H1 (cell line): ENCODE measurements at regions not wholly inside any gene's neighbourhood (a gene's known extent, or its start where the extent isn't known, plus 50 kb on each side); places are given as distances from the start of the nearest gene placed in this dataset.

Experiments used
- CTCF ChIA-PET: fragments of 300-600 bp; sonication (Branson Sonifier 250); formaldehyde crosslinking; loops from one replicate; lab custom pipeline; 2021; ENCODE audit not compliant: partially characterized antibody; lab: Charles Lee
- POLR2A ChIA-PET: fragments of 300-600 bp; sonication (Branson Sonifier 250); formaldehyde crosslinking; loops from one replicate; lab custom pipeline; 2021; ENCODE audit warnings: inconsistent platforms; ENCODE audit not compliant: partially characterized antibody; lab: Charles Lee
- DNase-seq, 2 experiments: peaks; one replicate each; pipeline versions ENCODE4 v3.0.0 to v3.0.0-alpha.2; 2010 to 2022; ENCODE audit warnings: low spot score in 2 of 2, low read depth in 1 of 2, mixed read lengths in 1 of 2
- FAIRE-seq: peaks from 2 replicates; lab custom pipeline; 2011; peaks lifted over from hg19 to GRCh38; lab: Jason Lieb, UNC
- H2AFZ ChIP-seq: 2 replicates; pipeline ENCODE4 v1.8.1; 2012; ENCODE audit warnings: low read length, inconsistent platforms
- H2AK5ac ChIP-seq: 2 replicates; pipeline ENCODE4 v1.6.1; 2013; ENCODE audit warnings: low read depth, low read length
- H2BK120ac ChIP-seq: replicated peaks from 2 replicates; pipeline ENCODE3; 2013; ENCODE audit warnings: low read depth, low read length, inconsistent platforms
- H2BK12ac ChIP-seq: 2 replicates; pipeline ENCODE4 v1.6.1; 2013; ENCODE audit warnings: low read depth, low read length
- H2BK15ac ChIP-seq: 2 replicates; pipeline ENCODE4 v1.6.1; 2013; ENCODE audit warnings: low read length
- H2BK20ac ChIP-seq: 2 replicates; pipeline ENCODE4 v1.6.1; 2013; ENCODE audit warnings: low read length
- H2BK5ac ChIP-seq: 2 replicates; pipeline ENCODE4 v1.6.1; 2013; ENCODE audit warnings: low read depth, low read length
- H3K14ac ChIP-seq: 2 replicates; pipeline ENCODE4 v1.6.1; 2013; ENCODE audit warnings: inconsistent platforms; ENCODE audit not compliant: insufficient read length
- H3K18ac ChIP-seq: 2 replicates; pipeline ENCODE4 v1.6.1; 2013; ENCODE audit warnings: low read length; ENCODE audit errors: extremely low read depth
- H3K23ac ChIP-seq: 2 replicates; pipeline ENCODE4 v1.6.1; 2013; ENCODE audit warnings: inconsistent platforms; ENCODE audit not compliant: insufficient read length
- H3K23me2 ChIP-seq: 2 replicates; pipeline ENCODE4 v1.6.1; 2013; ENCODE audit warnings: low read depth, low read length
- H3K27ac ChIP-seq: 2 replicates; pipeline ENCODE4 v1.6.1; 2011; ENCODE audit warnings: low read depth, low read length, inconsistent platforms
- H3K27me3 ChIP-seq, 4 experiments: replicated peaks in 1 of 4; 1 replicate in 1 of 4; 2 replicates in 3 of 4; pipeline versions ENCODE4 v1.6.1 to v1.8.1; 2011 to 2013; ENCODE audit warnings: low read length in 3 of 4, mild to moderate bottlenecking in 3 of 4, inconsistent platforms in 2 of 4, mixed read lengths in 2 of 4, moderate library complexity in 1 of 4; ENCODE audit not compliant: control insufficient read depth in 3 of 4, insufficient read depth in 3 of 4; ENCODE audit errors: extremely low read depth in 1 of 4
- H3K36me3 ChIP-seq, 4 experiments: 2 replicates each; pipeline versions ENCODE4 v1.6.1 to v1.8.1; 2011 to 2013; ENCODE audit warnings: mild to moderate bottlenecking in 4 of 4, low read length in 3 of 4, moderate library complexity in 2 of 4, control low read depth in 1 of 4, inconsistent platforms in 1 of 4; ENCODE audit not compliant: insufficient read depth in 4 of 4, control insufficient read depth in 2 of 4
- H3K4ac ChIP-seq: replicated peaks from 2 replicates; pipeline ENCODE3; 2013; ENCODE audit warnings: low read length, low read depth, mixed read lengths, inconsistent platforms; ENCODE audit not compliant: insufficient read length
- H3K4me1 ChIP-seq, 4 experiments: replicated peaks in 1 of 4; 1 replicate in 1 of 4; 2 replicates in 3 of 4; pipeline versions ENCODE4 v1.6.1 to v1.8.1; 2011 to 2013; ENCODE audit warnings: low read length in 3 of 4, inconsistent platforms in 2 of 4, mixed read lengths in 1 of 4; ENCODE audit not compliant: insufficient read depth in 4 of 4, control insufficient read depth in 3 of 4
- H3K4me2 ChIP-seq, 2 experiments: 2 replicates each; pipeline versions ENCODE4 v1.6.1 to v1.8.1; 2011 to 2013; ENCODE audit warnings: low read depth in 2 of 2, low read length in 2 of 2, control low read depth in 1 of 2, inconsistent platforms in 1 of 2, mild to moderate bottlenecking in 1 of 2; ENCODE audit not compliant: insufficient read depth in 1 of 2
- H3K4me3 ChIP-seq, 4 experiments: fragments of 200-600, 300-600 bp in 1 of 4; sonication (generic), shearing (Covaris generic), sonication (Bioruptor Twin) in 1 of 4; 2 replicates each; pipeline versions ENCODE4 v1.5.1 to v1.8.1; 2011 to 2016; ENCODE audit warnings: low read length in 4 of 4, low read depth in 3 of 4, control low read depth in 2 of 4, inconsistent platforms in 2 of 4, mild to moderate bottlenecking in 2 of 4, mixed read lengths in 1 of 4, moderate library complexity in 1 of 4; ENCODE audit not compliant: insufficient read depth in 2 of 4; ENCODE audit errors: extremely low read depth in 1 of 4
- H3K56ac ChIP-seq: replicated peaks from 2 replicates; pipeline ENCODE3; 2013; ENCODE audit warnings: low read depth, mild to moderate bottlenecking, mixed read lengths, low read length, inconsistent platforms; ENCODE audit not compliant: insufficient read length
- H3K79me1 ChIP-seq: 2 replicates; pipeline ENCODE4 v1.6.1; 2013; ENCODE audit warnings: low read depth, low read length, control low read depth
- H3K79me2 ChIP-seq, 2 experiments: 2 replicates each; pipeline versions ENCODE4 v1.6.1 to v1.8.1; 2012 to 2013; ENCODE audit warnings: low read length in 2 of 2, mild to moderate bottlenecking in 2 of 2, inconsistent platforms in 1 of 2; ENCODE audit not compliant: insufficient read depth in 2 of 2, control insufficient read depth in 1 of 2
- H3K9ac ChIP-seq, 4 experiments: replicated peaks in 1 of 4; 1 replicate in 1 of 4; 2 replicates in 3 of 4; pipeline versions ENCODE4 v1.6.1 to v1.8.1; 2011 to 2013; ENCODE audit warnings: low read depth in 3 of 4, low read length in 3 of 4, control low read depth in 2 of 4, mild to moderate bottlenecking in 2 of 4, moderate library complexity in 2 of 4, inconsistent platforms in 1 of 4; ENCODE audit errors: extremely low read depth in 1 of 4
- H3K9me3 ChIP-seq, 2 experiments: 2 replicates each; pipeline versions ENCODE4 v1.6.1 to v1.8.1; 2012 to 2013; ENCODE audit warnings: mild to moderate bottlenecking in 2 of 2, moderate library complexity in 2 of 2, control low read depth in 1 of 2, inconsistent platforms in 1 of 2, low read depth in 1 of 2, low read length in 1 of 2, mixed read lengths in 1 of 2; ENCODE audit not compliant: insufficient read depth in 2 of 2
- H4K20me1 ChIP-seq, 2 experiments: replicated peaks in 1 of 2; 2 replicates each; pipeline versions ENCODE3 to v1.8.1; 2011 to 2013; ENCODE audit warnings: inconsistent platforms in 2 of 2, low read length in 2 of 2, mild to moderate bottlenecking in 1 of 2; ENCODE audit not compliant: insufficient read depth in 2 of 2, control insufficient read depth in 1 of 2
- H4K5ac ChIP-seq: 2 replicates; pipeline ENCODE4 v1.6.1; 2013; ENCODE audit warnings: low read length, low read depth, mixed read lengths, inconsistent platforms; ENCODE audit not compliant: insufficient read length
- H4K8ac ChIP-seq: 2 replicates; pipeline ENCODE4 v1.8.0; 2013; ENCODE audit warnings: mild to moderate bottlenecking, moderate library complexity, low read length, inconsistent platforms; ENCODE audit not compliant: insufficient read depth; ENCODE audit errors: extremely low read depth
- H4K91ac ChIP-seq: replicated peaks from 2 replicates; pipeline ENCODE3; 2013; ENCODE audit warnings: low read length, mixed read lengths, inconsistent platforms; ENCODE audit not compliant: insufficient read length
- BACH1 ChIP-seq: IDR thresholded peaks from 2 replicates; pipeline ENCODE4 v1.6.1; 2012; ENCODE audit warnings: low read length, improper control_type of control experiment
- GTF2F1 ChIP-seq: IDR thresholded peaks from 2 replicates; pipeline ENCODE4 v1.6.1; 2012; ENCODE audit warnings: low read depth, low read length, improper control_type of control experiment, borderline replicate concordance
- HDAC2 ChIP-seq, 2 experiments: fragments of 300-600 bp in 1 of 2; sonication (generic) in 1 of 2; IDR thresholded peaks; 2 replicates each; pipeline ENCODE4 v1.6.1; 2011 to 2012; ENCODE audit warnings: low read depth in 2 of 2, low read length in 2 of 2, mild to moderate bottlenecking in 2 of 2, moderate library complexity in 2 of 2, borderline replicate concordance in 1 of 2, inconsistent platforms in 1 of 2
- HDAC6 ChIP-seq: IDR thresholded peaks from one replicate; pipeline ENCODE4 v1.7.1; 2012; ENCODE audit warnings: low read depth, mild to moderate bottlenecking, inconsistent platforms, low read length, moderate library complexity
- JUN ChIP-seq: IDR thresholded peaks from 2 replicates; pipeline ENCODE4 v1.6.1; 2011; ENCODE audit warnings: low read depth, mild to moderate bottlenecking, improper control_type of control experiment, low read length
- KDM1A ChIP-seq: fragments of 200-600, 300-600 bp; sonication (generic); IDR thresholded peaks from 2 replicates; pipeline ENCODE4 v1.7.1; 2016; ENCODE audit warnings: mild to moderate bottlenecking, low read length, borderline replicate concordance
- KDM4A ChIP-seq: IDR thresholded peaks from one replicate; pipeline ENCODE4 v1.7.1; 2012; ENCODE audit warnings: low read depth, mild to moderate bottlenecking, moderate library complexity, low read length, inconsistent platforms; ENCODE audit not compliant: severe bottlenecking
- KDM5A ChIP-seq: fragments of 200-600 bp; IDR thresholded peaks from 2 replicates; pipeline ENCODE4 v1.7.1; 2012; ENCODE audit warnings: mild to moderate bottlenecking, low read length, inconsistent platforms, mixed read lengths
- NRF1 ChIP-seq: IDR thresholded peaks from 2 replicates; pipeline ENCODE4 v1.6.1; 2011; ENCODE audit warnings: mild to moderate bottlenecking, low read depth, low read length, improper control_type of control experiment
- RBBP5 ChIP-seq: IDR thresholded peaks from 2 replicates; pipeline ENCODE4 v1.7.1; 2012; ENCODE audit warnings: low read depth, mild to moderate bottlenecking, inconsistent platforms, low read length, moderate library complexity, borderline replicate concordance
- SP2 ChIP-seq: IDR thresholded peaks from 2 replicates; pipeline ENCODE4 v1.6.1; 2012; ENCODE audit warnings: mild to moderate bottlenecking, low read length, inconsistent platforms
- WGBS, 2 experiments: shearing (Covaris generic) in 1 of 2; methylation state at CpG; one replicate each; pipeline versions ENCODE4 v1.1.6 to v1.1.7; 2013 to 2015; ENCODE audit warnings: low lambda C conversion rate in 2 of 2, mixed read lengths in 2 of 2, inconsistent platforms in 1 of 2, low coverage in 1 of 2, missing lambda C conversion rate in 1 of 2; ENCODE audit not compliant: insufficient replicate concordance in 2 of 2, insufficient coverage in 1 of 2, insufficient read length in 1 of 2; ENCODE audit errors: extremely low coverage in 1 of 2, missing lambda C conversion rate in 1 of 2; 5-methylcytosine and 5-hydroxymethylcytosine counted together
- TF ChIP-seq, protein P1 (sequence below): IDR thresholded peaks from 2 replicates; pipeline ENCODE4 v1.6.1; 2012; ENCODE audit warnings: inconsistent platforms
- TF ChIP-seq, protein P2 (sequence below): IDR thresholded peaks from 2 replicates; pipeline ENCODE4 v1.6.1; 2011; ENCODE audit warnings: low read depth, mild to moderate bottlenecking, low read length; ENCODE audit not compliant: insufficient read depth

DNA sequence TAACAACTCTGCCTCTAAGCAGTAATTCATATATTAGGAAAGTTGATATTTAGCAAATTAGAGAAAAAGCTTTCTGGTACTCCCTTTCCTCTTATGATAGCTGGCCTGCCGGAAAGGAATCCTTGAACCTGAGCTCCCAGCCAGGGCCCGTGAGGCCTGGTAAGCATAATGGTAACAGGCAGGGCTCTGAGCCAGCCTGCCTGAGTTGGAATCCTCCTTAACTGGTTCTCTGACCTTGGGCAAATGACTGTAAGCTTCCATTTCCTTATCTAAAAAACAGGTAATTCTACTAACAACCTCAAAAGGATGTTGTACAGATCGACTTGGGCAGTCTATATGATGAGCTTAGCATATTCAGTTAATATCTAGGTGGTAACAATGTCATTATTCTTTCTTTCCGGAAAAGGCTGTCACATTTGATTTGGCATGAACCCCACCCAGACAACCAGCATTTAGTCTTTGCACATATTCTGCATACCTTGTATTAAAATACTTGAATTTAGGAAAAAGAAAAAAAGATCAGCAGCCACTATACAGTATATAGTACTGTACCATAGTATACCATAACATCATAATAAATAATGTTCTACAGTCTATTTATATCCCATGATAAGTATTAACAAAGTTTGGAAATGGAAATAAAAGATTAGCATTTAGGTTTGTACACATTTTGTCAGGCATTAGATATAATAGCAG, 55.7 kb upstream of the MAP3K1 start:
- H4K5ac ChIP-seq: no peak overlapping the region
- H2BK20ac ChIP-seq: no peak overlapping the region
- H3K4ac ChIP-seq: no peak overlapping the region
- no peak overlapping the region for H2BK120ac ChIP-seq
- no peak overlapping the region for H3K18ac ChIP-seq
- no peak overlapping the region for H3K9ac ChIP-seq
- no peak overlapping the region for H2AFZ ChIP-seq
- CTCF ChIA-PET: interaction anchor here (1.0 kb wide), 1 partner anchor 41 kb away, joined by 3 read pairs; no protein-coding TSS in a partner anchor
- no peak overlapping the region for H3K23ac ChIP-seq
- 95% methylated on average over 4 of the region's 4 CpGs; no CpG with 5 or more reads in 1 of the 2 experiments for WGBS, 2 experiments
- H3K23me2 ChIP-seq: no peaks in the 10 kb centered on the region
- no peaks in the 10 kb centered on the region for H3K36me3 ChIP-seq
- H4K8ac ChIP-seq: no peak overlapping the region
- H4K20me1 ChIP-seq: no peaks in the 10 kb centered on the region
- H2BK5ac ChIP-seq: no peak overlapping the region
- no peak for FAIRE-seq
- H2BK12ac ChIP-seq: no peak overlapping the region
- no peak overlapping the region for H3K14ac ChIP-seq
- no peak overlapping the region for H3K4me3 ChIP-seq
- no peaks in the 10 kb centered on the region for H3K79me2 ChIP-seq
- H3K27me3 ChIP-seq: no peaks in the 10 kb centered on the region
- no peaks in the 10 kb centered on the region for H3K9me3 ChIP-seq
- no peak overlapping the region for H4K91ac ChIP-seq
- H2AK5ac ChIP-seq: no peak overlapping the region
- no peak for DNase-seq
- H3K56ac ChIP-seq: no peak overlapping the region
- no peak overlapping the region for H2BK15ac ChIP-seq
- POLR2A ChIA-PET: no interaction called here
- H3K4me2 ChIP-seq: no peak overlapping the region
- no peak overlapping the region for H3K27ac ChIP-seq
- no peaks in the 10 kb centered on the region for H3K79me1 ChIP-seq
- no peaks in the 10 kb centered on the region for H3K4me1 ChIP-seq
- TF ChIP-seq HDAC2 (IDR thresholded peaks at IDR 0.05; ENCODE audit: borderline replicate concordance in 1 of 2, low read depth in 2 of 2, low read length in 2 of 2) (no peak), JUN (no peak), NRF1 (no peak), HDAC6 (no peak), KDM4A (no peak), RBBP5 (no peak), KDM1A (no peak), GTF2F1 (no peak), SP2 (no peak), BACH1 (no peak), KDM5A (no peak)
- TF ChIP-seq, protein P1, sequence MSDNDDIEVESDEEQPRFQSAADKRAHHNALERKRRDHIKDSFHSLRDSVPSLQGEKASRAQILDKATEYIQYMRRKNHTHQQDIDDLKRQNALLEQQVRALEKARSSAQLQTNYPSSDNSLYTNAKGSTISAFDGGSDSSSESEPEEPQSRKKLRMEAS: no peak
- TF ChIP-seq, protein P2, sequence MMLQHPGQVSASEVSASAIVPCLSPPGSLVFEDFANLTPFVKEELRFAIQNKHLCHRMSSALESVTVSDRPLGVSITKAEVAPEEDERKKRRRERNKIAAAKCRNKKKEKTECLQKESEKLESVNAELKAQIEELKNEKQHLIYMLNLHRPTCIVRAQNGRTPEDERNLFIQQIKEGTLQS: no peak
